ENCODE measurements at regions not wholly inside any gene's neighbourhood (a gene's known extent, or its start where the extent isn't known, plus 50 kb on each side); places are given as distances from the start of the nearest gene placed in this dataset.
"Not testable (repeated sequence)": the region's sequence is repeated elsewhere in the genome, so short reads cannot be mapped to it uniquely, and the experiment has no call there.

- WGBS: 59% methylated on average over 5 of the region's 5 CpGs
These were observed 75.8 kb upstream of the PARP8 start for GRCh38 chr5:50590444-50591189.

GRCh38 chr5:50591338-50591737 is 75.1 kb upstream of the PARP8 start:
- DNase-seq; H3K27me3 ChIP-seq (ENCODE audit: control insufficient read depth, insufficient read depth); H3K4me1 ChIP-seq (ENCODE audit: control insufficient read depth, insufficient read depth, low read length); H3K9me3 ChIP-seq (ENCODE audit: control insufficient read depth, low read length); ATAC-seq; H3K27ac ChIP-seq (ENCODE audit: low read length); H3K4me3 ChIP-seq (ENCODE audit: low read length); intact Hi-C loops (cut with DNase I): not testable (repeated sequence)
- WGBS: 72% methylated on average over 1 of the region's 1 CpG

More at GRCh38 chr5:50590444-50591189, 75.8 kb upstream of the PARP8 start:
- H3K27me3 ChIP-seq (ENCODE audit: control insufficient read depth, insufficient read depth); DNase-seq; intact Hi-C loops (cut with DNase I); H3K4me1 ChIP-seq (ENCODE audit: control insufficient read depth, insufficient read depth, low read length); H3K9me3 ChIP-seq (ENCODE audit: control insufficient read depth, low read length); ATAC-seq; H3K4me3 ChIP-seq (ENCODE audit: low read length); H3K27ac ChIP-seq (ENCODE audit: low read length): not testable (repeated sequence)

- WGBS: 54% methylated on average over 1 of the region's 1 CpG
These were observed 72.8 kb upstream of the PARP8 start for GRCh38 chr5:50593681-50594080.

GRCh38 chr5:50595199-50595598 is 71.2 kb upstream of the PARP8 start:
- H3K4me1 ChIP-seq (ENCODE audit: control insufficient read depth, insufficient read depth, low read length): no peaks in the 10 kb centered on the region
- no peaks in the 10 kb centered on the region for H3K9me3 ChIP-seq (ENCODE audit: control insufficient read depth, low read length)
- ATAC-seq: no peak
- no peak overlapping the region for H3K4me3 ChIP-seq (ENCODE audit: low read length)
- intact Hi-C loops (cut with DNase I): no loop called here
- no peaks in the 10 kb centered on the region for H3K27me3 ChIP-seq (ENCODE audit: control insufficient read depth, insufficient read depth)
- no peak overlapping the region for H3K27ac ChIP-seq (ENCODE audit: low read length)
- no peak for DNase-seq
- WGBS: 53% methylated on average over 3 of the region's 3 CpGs

More at GRCh38 chr5:50593681-50594080, 72.8 kb upstream of the PARP8 start:
- intact Hi-C loops (cut with DNase I): no loop called here
- no peak for ATAC-seq
- no peak for DNase-seq
- Histone ChIP-seq H3K27me3 (ENCODE audit: control insufficient read depth, insufficient read depth) (no peaks in the 10 kb centered on the region), H3K9me3 (ENCODE audit: control insufficient read depth, low read length) (no peaks in the 10 kb centered on the region), H3K27ac (ENCODE audit: low read length) (no peak overlapping the region), H3K4me3 (ENCODE audit: low read length) (no peak overlapping the region), H3K4me1 (ENCODE audit: control insufficient read depth, insufficient read depth, low read length) (no peaks in the 10 kb centered on the region)

GRCh38 chr5:50601576-50601975 is 64.9 kb upstream of the PARP8 start:
- H3K4me3 ChIP-seq (ENCODE audit: low read length); H3K4me1 ChIP-seq (ENCODE audit: control insufficient read depth, insufficient read depth, low read length); H3K27me3 ChIP-seq (ENCODE audit: control insufficient read depth, insufficient read depth); intact Hi-C loops (cut with DNase I); H3K9me3 ChIP-seq (ENCODE audit: control insufficient read depth, low read length); H3K27ac ChIP-seq (ENCODE audit: low read length); ATAC-seq: not testable (repeated sequence)
- 75% methylated on average over 7 of the region's 7 CpGs for WGBS
- DNase-seq: peak in 2 of 3 donors; percentile 12 to 20

- H3K4me1 ChIP-seq (ENCODE audit: control insufficient read depth, insufficient read depth, low read length): no peaks in the 10 kb centered on the region
- H3K27me3 ChIP-seq (ENCODE audit: control insufficient read depth, insufficient read depth): no peaks in the 10 kb centered on the region
- H3K4me3 ChIP-seq (ENCODE audit: low read length): no peak overlapping the region
- 84% methylated on average over 1 of the region's 1 CpG for WGBS
- intact Hi-C loops (cut with DNase I): no loop called here
- ATAC-seq (no peak), DNase-seq (no peak)
- no peaks in the 10 kb centered on the region for H3K9me3 ChIP-seq (ENCODE audit: control insufficient read depth, low read length)
- no peak overlapping the region for H3K27ac ChIP-seq (ENCODE audit: low read length)
These were observed 60.3 kb upstream of the PARP8 start for GRCh38 chr5:50606179-50606578.

- H3K4me1 ChIP-seq (ENCODE audit: control insufficient read depth, insufficient read depth, low read length); H3K27me3 ChIP-seq (ENCODE audit: control insufficient read depth, insufficient read depth); H3K4me3 ChIP-seq (ENCODE audit: low read length); ATAC-seq; intact Hi-C loops (cut with DNase I); H3K27ac ChIP-seq (ENCODE audit: low read length); H3K9me3 ChIP-seq (ENCODE audit: control insufficient read depth, low read length): not testable (repeated sequence)
- 92% methylated on average over 17 of the region's 17 CpGs for WGBS
- DNase-seq: peak in 2 of 3 donors; percentile 26 to 37
These were observed 59.0 kb upstream of the PARP8 start for GRCh38 chr5:50607456-50607855.

- H3K4me1 ChIP-seq (ENCODE audit: control insufficient read depth, insufficient read depth, low read length); H3K27ac ChIP-seq (ENCODE audit: low read length); H3K27me3 ChIP-seq (ENCODE audit: control insufficient read depth, insufficient read depth); intact Hi-C loops (cut with DNase I); H3K9me3 ChIP-seq (ENCODE audit: control insufficient read depth, low read length); H3K4me3 ChIP-seq (ENCODE audit: low read length); ATAC-seq: not testable (repeated sequence)
- DNase-seq: peak in 2 of 3 donors; percentile 19 to 48
- 92% methylated on average over 49 of the region's 49 CpGs for WGBS
These were observed 58.3 kb upstream of the PARP8 start for GRCh38 chr5:50607953-50608705.

- WGBS: 69% methylated on average over 3 of the region's 3 CpGs
- ATAC-seq; DNase-seq; H3K27me3 ChIP-seq (ENCODE audit: control insufficient read depth, insufficient read depth); intact Hi-C loops (cut with DNase I); H3K4me3 ChIP-seq (ENCODE audit: low read length); H3K27ac ChIP-seq (ENCODE audit: low read length); H3K9me3 ChIP-seq (ENCODE audit: control insufficient read depth, low read length); H3K4me1 ChIP-seq (ENCODE audit: control insufficient read depth, insufficient read depth, low read length): not testable (repeated sequence)
These were observed 53.4 kb upstream of the PARP8 start for GRCh38 chr5:50613057-50613456.
